A673 (cell line): ENCODE measurements at regions not wholly inside any gene's neighbourhood (a gene's known extent, or its start where the extent isn't known, plus 50 kb on each side); places are given as distances from the start of the nearest gene placed in this dataset.

ENCODE experiments used
- EZH2 ChIP-seq: fragments of 200-600 bp; sonication (generic); IDR thresholded peaks from 2 replicates; pipeline ENCODE4 v1.6.1; 2017; ENCODE audit warnings: borderline replicate concordance, low read depth, mild to moderate bottlenecking, mixed read lengths, antibody characterized with exemption, low read length; ENCODE audit not compliant: poor library complexity, severe bottlenecking
- TF ChIP-seq, protein P1 (sequence below): fragments of 300-800, 200-600 bp; sonication (generic); conservative IDR thresholded peaks from 2 replicates; pipeline ENCODE4 v1.5.1; 2017; ENCODE audit warnings: low read depth, mild to moderate bottlenecking, antibody characterized with exemption, low read length, moderate library complexity, mixed read lengths

DNA sequence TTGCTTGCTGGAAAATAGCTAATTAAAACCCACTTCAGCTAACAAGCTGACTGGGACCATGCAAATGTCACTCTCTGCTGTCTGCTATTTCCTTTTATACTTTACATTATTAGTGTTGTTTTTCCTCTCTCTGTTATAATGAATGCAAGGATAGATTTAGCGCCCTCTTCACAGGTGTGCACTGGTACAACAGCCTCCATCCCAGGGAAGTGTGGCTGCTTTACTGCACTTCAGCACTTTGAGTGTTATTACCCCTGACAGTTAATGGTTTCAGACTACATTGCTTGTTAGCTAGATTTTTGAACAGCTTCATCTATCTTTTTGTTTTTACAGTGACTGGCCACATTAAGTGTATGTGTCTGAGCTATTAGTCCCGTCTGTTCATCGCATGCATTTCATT lies 405.7 kb downstream of the RNF144B start:
- TF ChIP-seq, protein P1, sequence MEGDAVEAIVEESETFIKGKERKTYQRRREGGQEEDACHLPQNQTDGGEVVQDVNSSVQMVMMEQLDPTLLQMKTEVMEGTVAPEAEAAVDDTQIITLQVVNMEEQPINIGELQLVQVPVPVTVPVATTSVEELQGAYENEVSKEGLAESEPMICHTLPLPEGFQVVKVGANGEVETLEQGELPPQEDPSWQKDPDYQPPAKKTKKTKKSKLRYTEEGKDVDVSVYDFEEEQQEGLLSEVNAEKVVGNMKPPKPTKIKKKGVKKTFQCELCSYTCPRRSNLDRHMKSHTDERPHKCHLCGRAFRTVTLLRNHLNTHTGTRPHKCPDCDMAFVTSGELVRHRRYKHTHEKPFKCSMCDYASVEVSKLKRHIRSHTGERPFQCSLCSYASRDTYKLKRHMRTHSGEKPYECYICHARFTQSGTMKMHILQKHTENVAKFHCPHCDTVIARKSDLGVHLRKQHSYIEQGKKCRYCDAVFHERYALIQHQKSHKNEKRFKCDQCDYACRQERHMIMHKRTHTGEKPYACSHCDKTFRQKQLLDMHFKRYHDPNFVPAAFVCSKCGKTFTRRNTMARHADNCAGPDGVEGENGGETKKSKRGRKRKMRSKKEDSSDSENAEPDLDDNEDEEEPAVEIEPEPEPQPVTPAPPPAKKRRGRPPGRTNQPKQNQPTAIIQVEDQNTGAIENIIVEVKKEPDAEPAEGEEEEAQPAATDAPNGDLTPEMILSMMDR = no peak
- TF ChIP-seq EZH2 = no peak
